Keratinocyte (primary cell): ENCODE measurements at regions not wholly inside any gene's neighbourhood (a gene's known extent, or its start where the extent isn't known, plus 50 kb on each side); places are given as distances from the start of the nearest gene placed in this dataset.
A peak's percentile ranks its signal among the peaks of the same experiment; 100 is the strongest.

Source experiments
- DNase-seq: peaks from one replicate; pipeline ENCODE4 v3.0.0-alpha.2; 2011; ENCODE audit warnings: low read depth, missing footprints, low spot score
- FAIRE-seq: peaks from 2 replicates; lab custom pipeline; 2011; peaks lifted over from hg19 to GRCh38; lab: Jason Lieb, UNC
- H2AFZ ChIP-seq: 2 replicates; pipeline ENCODE4 v1.6.0; 2012; ENCODE audit warnings: low read length, control low read depth, inconsistent platforms; ENCODE audit not compliant: control insufficient read depth
- H3K27ac ChIP-seq: 2 replicates; pipeline ENCODE4 v1.5.1; 2011; ENCODE audit warnings: low read length; ENCODE audit not compliant: control insufficient read depth, insufficient read depth
- H3K27me3 ChIP-seq: 3 replicates; pipeline ENCODE4 v1.6.0; 2011; ENCODE audit warnings: low read length; ENCODE audit not compliant: control insufficient read depth, insufficient read depth; ENCODE audit errors: extremely low read depth
- H3K36me3 ChIP-seq, 2 experiments: 2 replicates in 1 of 2; 3 replicates in 1 of 2; pipeline ENCODE4 v1.5.1; 2011; ENCODE audit warnings: low read length in 2 of 2, mild to moderate bottlenecking in 1 of 2; ENCODE audit not compliant: control insufficient read depth in 2 of 2, insufficient read depth in 2 of 2; ENCODE audit errors: extremely low read depth in 1 of 2
- H3K4me1 ChIP-seq: 3 replicates; pipeline ENCODE4 v1.5.1; 2011; ENCODE audit warnings: low read length; ENCODE audit not compliant: control insufficient read depth, insufficient read depth; ENCODE audit errors: extremely low read depth
- H3K4me2 ChIP-seq: 3 replicates; pipeline ENCODE4 v1.6.0; 2011; ENCODE audit warnings: low read depth, low read length; ENCODE audit not compliant: control insufficient read depth, insufficient read depth; ENCODE audit errors: extremely low read depth
- H3K4me3 ChIP-seq, 3 experiments: fragments of 200-600 bp in 1 of 3; sonication (generic) in 1 of 3; 2 replicates in 2 of 3; 3 replicates in 1 of 3; pipeline ENCODE4 v1.5.1; 2011 to 2016; ENCODE audit warnings: low read length in 3 of 3, mild to moderate bottlenecking in 3 of 3, control low read depth in 2 of 3, inconsistent platforms in 1 of 3, low read depth in 1 of 3, mixed read lengths in 1 of 3, mixed run types in 1 of 3, moderate library complexity in 1 of 3; ENCODE audit not compliant: control insufficient read depth in 2 of 3, insufficient read depth in 2 of 3; ENCODE audit errors: extremely low read depth in 1 of 3
- H3K79me2 ChIP-seq: 2 replicates; pipeline ENCODE4 v1.6.0; 2012; ENCODE audit warnings: low read length; ENCODE audit not compliant: control insufficient read depth, insufficient read depth
- H3K9ac ChIP-seq: 3 replicates; pipeline ENCODE4 v1.6.0; 2011; ENCODE audit warnings: low read length; ENCODE audit not compliant: control insufficient read depth, insufficient read depth; ENCODE audit errors: extremely low read depth
- H3K9me1 ChIP-seq: 3 replicates; pipeline ENCODE4 v1.6.0; 2011; ENCODE audit warnings: low read length; ENCODE audit not compliant: control insufficient read depth, insufficient read depth; ENCODE audit errors: extremely low read depth
- H3K9me3 ChIP-seq: 2 replicates; pipeline ENCODE4 v1.5.1; 2012; ENCODE audit warnings: low read depth, low read length; ENCODE audit not compliant: control insufficient read depth
- H4K20me1 ChIP-seq: 3 replicates; pipeline ENCODE4 v1.6.0; 2011; ENCODE audit warnings: low read length; ENCODE audit not compliant: control insufficient read depth, insufficient read depth; ENCODE audit errors: extremely low read depth
- CTCF ChIP-seq, 3 experiments: IDR thresholded peaks in 1 of 3; conservative IDR thresholded peaks in 1 of 3; optimal IDR thresholded peaks in 1 of 3; 2 replicates in 2 of 3; 3 replicates in 1 of 3; pipeline versions ENCODE3 to v1.5.1; 2011; ENCODE audit warnings: low read length in 3 of 3, mild to moderate bottlenecking in 3 of 3, moderate library complexity in 2 of 3, control low read depth in 1 of 3, inconsistent platforms in 1 of 3; ENCODE audit not compliant: insufficient read depth in 2 of 3; ENCODE audit errors: extremely low read depth in 1 of 3
- EZH2 ChIP-seq: IDR thresholded peaks from one replicate; pipeline ENCODE4 v1.6.1; 2012; ENCODE audit warnings: inconsistent platforms, mild to moderate bottlenecking, low read length, moderate library complexity
- dilution Hi-C: fragments of 300-500 bp; cut with MboI; formaldehyde crosslinking; loops from one replicate; pipeline ENCODE4 v1.7.0; 2020; ENCODE audit warnings: low sequenced_read_pairs; ENCODE audit not compliant: extremely low pct_ligation_motif_present

DNA sequence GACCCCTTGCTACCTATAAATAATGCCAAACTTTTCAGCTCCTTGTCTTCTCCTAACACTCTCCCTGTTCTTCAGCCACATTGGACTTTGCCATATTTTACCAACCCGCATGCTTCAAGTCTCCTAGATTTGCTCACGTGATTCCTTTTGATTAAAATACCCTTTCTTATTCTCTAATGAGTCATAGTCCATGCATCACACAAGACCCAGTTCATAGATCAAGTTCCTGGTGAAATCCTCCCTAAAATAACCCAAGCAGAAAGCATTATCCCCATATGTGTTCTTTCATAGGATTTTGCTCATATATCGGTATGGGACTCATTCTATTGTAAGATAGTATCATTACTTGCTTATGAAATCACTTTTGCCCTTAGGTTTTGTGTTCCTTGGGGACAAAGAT, 108.9 kb upstream of the STXBP5 start:
- no peak for TF ChIP-seq EZH2
- no peak for TF ChIP-seq CTCF (optimal IDR thresholded peaks at IDR 0.05 in 1 of 3, IDR thresholded peaks at IDR 0.05 in 1 of 3, conservative IDR thresholded peaks at IDR 0.05 in 1 of 3; ENCODE audit: extremely low read depth in 1 of 3, insufficient read depth in 2 of 3, low read length in 3 of 3)
- Histone ChIP-seq H2AFZ (no peak overlapping the region), H3K27ac (no peak overlapping the region), H3K9ac (no peak overlapping the region), H3K27me3 (no peaks in the 10 kb centered on the region), H3K9me1 (no peaks in the 10 kb centered on the region), H3K79me2 (no peaks in the 10 kb centered on the region), H3K36me3 (no peaks in the 10 kb centered on the region), H4K20me1 (no peaks in the 10 kb centered on the region), H3K4me2 (no peak overlapping the region), H3K9me3 (no peaks in the 10 kb centered on the region), H3K4me3 (no peak overlapping the region), H3K4me1 (peaks cover 2% of the 10 kb centered on the region)
- dilution Hi-C loops: no loop called here
- DNase-seq (no peak), FAIRE-seq (no peak)

DNA sequence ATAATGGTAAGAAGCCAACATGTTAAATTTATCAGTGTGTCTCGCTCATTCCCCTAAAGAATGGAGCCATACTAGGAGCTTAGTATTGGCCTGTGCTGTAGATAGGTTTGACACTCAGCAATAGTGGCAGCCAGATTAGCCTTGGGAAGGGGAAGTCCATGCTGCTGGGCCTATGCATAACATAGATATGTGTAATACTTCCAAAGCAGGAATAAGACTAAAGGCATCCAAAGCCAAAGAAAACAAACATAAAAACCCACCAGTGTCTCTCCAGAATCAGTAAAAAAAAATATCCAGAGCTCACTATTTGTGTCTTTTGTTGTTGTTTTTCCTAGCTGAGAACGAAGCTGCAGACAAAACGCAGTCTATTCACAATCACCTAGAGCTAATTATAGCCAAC, 104.2 kb upstream of the STXBP5 start:
- Histone ChIP-seq H3K36me3 (no peaks in the 10 kb centered on the region), H3K4me2 (no peak overlapping the region), H3K27me3 (no peaks in the 10 kb centered on the region), H3K9me1 (no peaks in the 10 kb centered on the region), H3K9ac (no peak overlapping the region), H3K79me2 (no peaks in the 10 kb centered on the region), H3K27ac (no peak overlapping the region), H3K4me3 (no peak overlapping the region), H4K20me1 (no peaks in the 10 kb centered on the region), H2AFZ (peak overlapping the region; percentile 60), H3K4me1 (peaks cover 2% of the 10 kb centered on the region), H3K9me3 (no peaks in the 10 kb centered on the region)
- TF ChIP-seq CTCF (optimal IDR thresholded peaks at IDR 0.05 in 1 of 3, IDR thresholded peaks at IDR 0.05 in 1 of 3, conservative IDR thresholded peaks at IDR 0.05 in 1 of 3; ENCODE audit: extremely low read depth in 1 of 3, insufficient read depth in 2 of 3, low read length in 3 of 3) (no peak), EZH2 (no peak)
- FAIRE-seq: peak; percentile 34
- DNase-seq: no peak
- dilution Hi-C loops: no loop called here
